ENCODE measurements at regions not wholly inside any gene's neighbourhood (a gene's known extent, or its start where the extent isn't known, plus 50 kb on each side); places are given as distances from the start of the nearest gene placed in this dataset.
A peak's percentile ranks its signal among the peaks of the same experiment; 100 is the strongest.

DNA sequence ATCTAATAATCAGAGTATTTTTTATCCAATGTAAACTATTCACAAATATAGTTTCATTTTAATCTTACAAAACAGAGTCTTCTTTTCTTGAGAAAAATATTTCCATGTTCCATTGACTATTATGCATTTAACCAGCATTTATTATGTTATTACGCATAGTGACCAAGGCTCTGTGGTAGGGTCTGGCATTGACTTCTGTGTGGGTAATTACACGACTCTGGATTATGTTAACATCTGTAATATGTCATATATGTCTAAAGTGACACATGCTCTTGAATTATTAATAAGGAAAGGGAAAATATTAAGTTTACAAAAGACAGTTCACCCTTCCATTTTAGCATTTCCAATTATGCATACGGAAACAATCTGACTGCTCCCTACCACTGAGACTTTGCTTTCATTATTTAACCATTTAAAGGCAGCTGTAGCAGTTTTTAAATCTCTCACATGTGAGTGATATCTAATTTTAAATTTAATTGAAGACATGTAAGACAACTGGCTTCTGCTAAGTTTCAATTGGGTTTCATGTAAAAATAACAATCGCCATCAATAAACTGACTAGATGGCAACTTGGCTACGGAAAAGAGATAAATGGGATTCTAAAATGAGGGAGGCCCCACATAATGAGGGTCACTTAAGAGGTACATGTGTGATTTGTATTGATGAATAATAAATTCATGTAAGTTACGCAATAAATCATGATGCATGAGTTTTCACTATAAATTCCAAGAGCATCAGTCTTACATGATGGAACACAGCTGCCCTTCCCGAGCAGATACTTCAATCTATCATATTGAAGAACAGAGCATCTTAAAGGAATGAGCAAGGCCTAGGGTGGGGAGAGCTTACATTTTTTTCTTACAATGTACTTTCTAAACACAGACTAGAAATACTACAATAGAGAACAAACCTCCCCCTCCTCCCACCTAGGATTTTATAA is 1056.8 kb downstream of the MAT2B start:
- no peak; the same call in 1 of the 2 replicates for TF ChIP-seq PATZ1 (CRISPR knock-in tag; IDR thresholded peaks at IDR 0.05; ENCODE audit: borderline replicate concordance)
- TF ChIP-seq POU6F1 (CRISPR knock-in tag; IDR thresholded peaks at IDR 0.05; ENCODE audit: borderline replicate concordance, low read depth): no peak
- TF ChIP-seq SNAI2 (CRISPR knock-in tag; IDR thresholded peaks at IDR 0.05): no peak
- TF ChIP-seq ZC3H10 (CRISPR knock-in tag; IDR thresholded peaks at IDR 0.05): no peak
- no peak for TF ChIP-seq PPARA (CRISPR knock-in tag; IDR thresholded peaks at IDR 0.05; ENCODE audit: borderline replicate concordance)
- TF ChIP-seq ZNF565 (CRISPR knock-in tag; conservative IDR thresholded peaks at IDR 0.05; ENCODE audit: low read depth): no peak
- no peak for TF ChIP-seq OSR1 (CRISPR knock-in tag; IDR thresholded peaks at IDR 0.05)
- TF ChIP-seq TSHZ2 (CRISPR knock-in tag; IDR thresholded peaks at IDR 0.05): peak; percentile 28; the same call in 1 of the 2 replicates
- TF ChIP-seq ZNF8 (CRISPR knock-in tag; IDR thresholded peaks at IDR 0.05): no peak
- no peak for TF ChIP-seq BACH2 (CRISPR knock-in tag; IDR thresholded peaks at IDR 0.05; ENCODE audit: borderline replicate concordance)
- no peak for TF ChIP-seq GLIS3 (CRISPR knock-in tag; IDR thresholded peaks at IDR 0.05)
- 0 out of 2 replicates have a peak, but pooled peaks have one; percentile 7 for TF ChIP-seq ESRRG (CRISPR knock-in tag; IDR thresholded peaks at IDR 0.05)
- peak; percentile 35; the same call in 1 of the 2 replicates for TF ChIP-seq CSDC2 (CRISPR knock-in tag; IDR thresholded peaks at IDR 0.05)
- no peak for TF ChIP-seq TCF4 (CRISPR knock-in tag; IDR thresholded peaks at IDR 0.05; ENCODE audit: borderline replicate concordance)

All from SK-N-SH treated with all-trans-retinoic acid at 6 μM for 48 hours (cell line).